Upper lobe of left lung (tissue), 6 donors: ENCODE measurements at regions not wholly inside any gene's neighbourhood (a gene's known extent, or its start where the extent isn't known, plus 50 kb on each side); places are given as distances from the start of the nearest gene placed in this dataset.

Source experiments
- ATAC-seq, 2 donors: fragments of 200-7000 bp; cut with Tn5 transposase; one replicate each; pipeline ENCODE4 v1.9.1; 2022; ENCODE audit warnings: mild to moderate bottlenecking in 2 of 2, moderate library complexity in 2 of 2; ENCODE audit not compliant: low FRiP score in 2 of 2
- DNase-seq, 2 donors: peaks; one replicate each; pipeline ENCODE4 v3.0.0-alpha.2; 2019 to 2020
- H3K27ac ChIP-seq, 4 donors: fragments of 200-600 bp; sonication (generic); one replicate each; pipeline ENCODE4 v1.5.1; 2016 to 2019
- H3K27me3 ChIP-seq, 4 donors: fragments of 200-600 bp; sonication (generic); one replicate each; pipeline ENCODE4 v1.5.1; 2017 to 2019
- H3K36me3 ChIP-seq, 4 donors: fragments of 200-600 bp; sonication (generic); one replicate each; pipeline ENCODE4 v1.5.1; 2016 to 2019
- H3K4me1 ChIP-seq, 4 donors: fragments of 200-600 bp; sonication (generic); one replicate each; pipeline ENCODE4 v1.5.1; 2018 to 2019
- H3K4me3 ChIP-seq, 4 donors: fragments of 200-600 bp; sonication (generic); one replicate each; pipeline ENCODE4 v1.5.1; 2017 to 2019; ENCODE audit warnings: mild to moderate bottlenecking in 2 of 4, moderate library complexity in 1 of 4
- H3K9me3 ChIP-seq, 4 donors: fragments of 200-600 bp; sonication (generic); one replicate each; pipeline ENCODE4 v1.5.1; 2018 to 2019
- EP300 ChIP-seq, 4 donors: sonication (generic); formaldehyde crosslinking; IDR thresholded peaks; one replicate each; pipeline ENCODE4 v1.5.1; 2017; ENCODE audit warnings: antibody characterized with exemption in 4 of 4, control low read depth in 2 of 4
- POLR2A ChIP-seq, 4 donors: fragments of 450-650 bp; IDR thresholded peaks; one replicate each; pipeline ENCODE4 v1.5.1; 2016 to 2017; ENCODE audit warnings: antibody characterized with exemption in 4 of 4, mild to moderate bottlenecking in 2 of 4
- POLR2AphosphoS5 ChIP-seq, 2 donors: sonication (generic); formaldehyde crosslinking; IDR thresholded peaks; one replicate each; pipeline ENCODE4 v1.5.1; 2017; ENCODE audit warnings: antibody characterized with exemption in 2 of 2
- WGBS, 2 donors: methylation state at CpG; one replicate each; pipeline ENCODE4 v1.1.5; 2017 to 2018; 5-methylcytosine and 5-hydroxymethylcytosine counted together
- TF ChIP-seq, protein P1 (sequence below), 6 experiments: fragments of 450-650 bp in 4 of 6; fragments of 200-600 bp in 2 of 6; sonication (generic) in 2 of 6; IDR thresholded peaks; one replicate each; pipeline ENCODE4 v1.5.1; 2016 to 2019; ENCODE audit warnings: antibody characterized with exemption in 6 of 6
- donor health status: DM: no; HTN: no; CAD: no; lungs with moderate emphysema.
- donor health status: DM: no; HTN: yes; CAD: no; lungs with severe emphysema.

DNA sequence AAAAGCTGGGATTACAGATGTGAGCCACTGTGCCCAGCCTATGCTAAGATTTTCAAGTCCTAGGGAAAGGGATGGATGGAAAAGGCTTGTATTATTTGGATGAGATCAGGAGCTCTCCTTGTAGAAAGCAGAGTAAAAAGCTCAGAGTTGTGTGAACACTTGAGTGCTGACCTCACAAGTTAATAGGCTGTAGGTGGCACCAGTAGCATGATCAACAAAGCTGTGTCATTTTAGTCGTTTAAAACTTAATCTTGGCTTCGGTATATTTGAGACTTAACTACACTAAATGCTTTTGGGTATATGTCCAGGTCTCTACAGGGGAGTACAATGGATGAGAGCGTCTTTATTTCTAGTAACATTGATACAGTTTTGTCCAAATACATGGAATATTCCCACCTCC, 264.2 kb downstream of the TMEM38B start:
- TF ChIP-seq EP300 (IDR thresholded peaks at IDR 0.05) (no peak), POLR2AphosphoS5 (IDR thresholded peaks at IDR 0.05) (no peak), POLR2A (IDR thresholded peaks at IDR 0.05) (no peak)
- Histone ChIP-seq H3K36me3 (no peaks in the 10 kb centered on the region), H3K9me3 (no peaks in the 10 kb centered on the region), H3K27ac (no peak overlapping the region), H3K4me3 (no peak overlapping the region), H3K4me1 (no peaks in the 10 kb centered on the region), H3K27me3 (no peaks in the 10 kb centered on the region)
- ATAC-seq (no peak), DNase-seq (no peak)
- 85 to 87% methylated on average over 3 of the region's 3 CpGs for WGBS, 2 donors

GRCh38 chr9:105959531-105959930, 265.2 kb downstream of the TMEM38B start:
- WGBS, 2 donors: 41 to 45% methylated on average over 3 of the region's 3 CpGs
- H3K4me3 ChIP-seq: no peak overlapping the region
- TF ChIP-seq POLR2A (IDR thresholded peaks at IDR 0.05) (no peak), EP300 (IDR thresholded peaks at IDR 0.05) (no peak), POLR2AphosphoS5 (IDR thresholded peaks at IDR 0.05) (no peak)
- TF ChIP-seq, protein P1, sequence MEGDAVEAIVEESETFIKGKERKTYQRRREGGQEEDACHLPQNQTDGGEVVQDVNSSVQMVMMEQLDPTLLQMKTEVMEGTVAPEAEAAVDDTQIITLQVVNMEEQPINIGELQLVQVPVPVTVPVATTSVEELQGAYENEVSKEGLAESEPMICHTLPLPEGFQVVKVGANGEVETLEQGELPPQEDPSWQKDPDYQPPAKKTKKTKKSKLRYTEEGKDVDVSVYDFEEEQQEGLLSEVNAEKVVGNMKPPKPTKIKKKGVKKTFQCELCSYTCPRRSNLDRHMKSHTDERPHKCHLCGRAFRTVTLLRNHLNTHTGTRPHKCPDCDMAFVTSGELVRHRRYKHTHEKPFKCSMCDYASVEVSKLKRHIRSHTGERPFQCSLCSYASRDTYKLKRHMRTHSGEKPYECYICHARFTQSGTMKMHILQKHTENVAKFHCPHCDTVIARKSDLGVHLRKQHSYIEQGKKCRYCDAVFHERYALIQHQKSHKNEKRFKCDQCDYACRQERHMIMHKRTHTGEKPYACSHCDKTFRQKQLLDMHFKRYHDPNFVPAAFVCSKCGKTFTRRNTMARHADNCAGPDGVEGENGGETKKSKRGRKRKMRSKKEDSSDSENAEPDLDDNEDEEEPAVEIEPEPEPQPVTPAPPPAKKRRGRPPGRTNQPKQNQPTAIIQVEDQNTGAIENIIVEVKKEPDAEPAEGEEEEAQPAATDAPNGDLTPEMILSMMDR (IDR thresholded peaks at IDR 0.05): no peak
- DNase-seq (no peak), ATAC-seq (no peak)
- no peaks in the 10 kb centered on the region for H3K36me3 ChIP-seq
- H3K27me3 ChIP-seq: no peaks in the 10 kb centered on the region
- no peak overlapping the region for H3K27ac ChIP-seq
- H3K9me3 ChIP-seq: no peaks in the 10 kb centered on the region
- H3K4me1 ChIP-seq: no peaks in the 10 kb centered on the region

DNA sequence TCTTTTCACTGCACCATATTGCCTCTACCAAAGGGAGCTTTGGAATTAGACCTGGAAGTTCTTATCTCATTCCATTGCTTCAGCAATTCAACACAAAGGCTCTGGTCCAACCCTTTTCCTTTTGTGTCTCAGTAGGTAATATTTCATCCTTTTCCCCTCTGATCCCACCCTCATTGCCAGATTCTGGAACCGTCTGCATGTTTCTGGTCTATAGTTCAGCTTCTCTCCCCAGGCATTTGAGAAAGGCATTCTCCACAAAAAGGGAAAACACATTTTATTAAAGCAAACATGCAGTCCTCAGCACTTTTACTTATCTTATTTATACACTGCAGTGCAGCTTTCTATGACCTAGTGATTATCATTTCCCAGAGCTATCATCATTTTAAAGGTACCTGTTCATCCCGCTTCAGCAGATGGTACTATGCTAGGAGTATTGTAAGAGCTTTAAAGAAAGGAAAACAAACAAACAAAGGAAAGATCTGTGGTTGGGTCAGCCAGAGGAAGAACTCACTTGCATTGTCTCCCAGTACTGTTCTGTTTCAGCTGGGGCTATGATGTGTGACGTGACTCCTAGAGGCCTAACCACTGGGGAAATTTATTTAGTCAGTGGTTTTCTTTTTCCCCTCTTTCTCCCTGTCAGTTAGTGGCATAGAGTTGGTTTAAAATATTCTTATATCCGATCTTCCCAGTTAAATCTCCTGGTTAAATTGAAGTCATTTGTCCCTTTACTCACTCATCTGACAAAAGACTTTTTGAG, 269.2 kb downstream of the TMEM38B start:
- Histone ChIP-seq H3K36me3 (no peaks in the 10 kb centered on the region), H3K27me3 (no peaks in the 10 kb centered on the region), H3K4me3 (no peak overlapping the region), H3K4me1 (no peaks in the 10 kb centered on the region), H3K9me3 (no peaks in the 10 kb centered on the region), H3K27ac (no peak overlapping the region)
- no peak for TF ChIP-seq POLR2AphosphoS5 (IDR thresholded peaks at IDR 0.05)
- TF ChIP-seq, protein P1 (IDR thresholded peaks at IDR 0.05): no peak
- TF ChIP-seq EP300 (IDR thresholded peaks at IDR 0.05): no peak
- TF ChIP-seq POLR2A (IDR thresholded peaks at IDR 0.05): no peak
- no peak for DNase-seq
- 69 to 72% methylated on average over 4 of the region's 4 CpGs for WGBS, 2 donors
- no peak for ATAC-seq

DNA sequence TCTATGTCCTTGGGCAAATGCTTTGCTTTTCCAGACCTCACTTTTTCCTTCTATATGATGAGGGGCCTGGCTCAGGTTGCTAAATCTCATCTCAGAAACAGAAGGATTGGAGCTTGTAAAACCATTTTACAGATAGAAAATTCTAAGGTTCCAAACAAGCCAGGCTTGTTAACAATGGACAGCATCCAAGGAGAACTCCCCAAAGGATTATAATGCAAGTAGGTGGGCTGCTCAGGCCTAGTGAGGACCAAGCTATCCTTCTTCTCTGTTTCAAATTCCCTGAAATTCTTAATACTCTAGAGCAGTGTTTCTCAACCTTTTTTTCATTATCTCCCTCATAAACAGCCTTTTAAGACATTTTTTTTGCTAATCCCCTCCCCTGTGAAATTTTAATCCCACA, 269.8 kb downstream of the TMEM38B start:
- H3K27me3 ChIP-seq: no peaks in the 10 kb centered on the region
- H3K4me3 ChIP-seq: no peak overlapping the region
- no peaks in the 10 kb centered on the region for H3K36me3 ChIP-seq
- no peaks in the 10 kb centered on the region for H3K9me3 ChIP-seq
- no peak for DNase-seq
- no peak for ATAC-seq
- H3K4me1 ChIP-seq: no peaks in the 10 kb centered on the region
- no peak for TF ChIP-seq EP300 (IDR thresholded peaks at IDR 0.05)
- TF ChIP-seq, protein P1 (IDR thresholded peaks at IDR 0.05): no peak
- no peak for TF ChIP-seq POLR2A (IDR thresholded peaks at IDR 0.05)
- TF ChIP-seq POLR2AphosphoS5 (IDR thresholded peaks at IDR 0.05): no peak
- H3K27ac ChIP-seq: no peak overlapping the region

- WGBS, 2 donors: 70 to 81% methylated on average over 1 of the region's 1 CpG
- ATAC-seq: no peak
Observed at GRCh38 chr9:105966834-105967233, 272.5 kb downstream of the TMEM38B start.

More at GRCh38 chr9:105966834-105967233, 272.5 kb downstream of the TMEM38B start:
- Histone ChIP-seq H3K9me3 (no peaks in the 10 kb centered on the region), H3K36me3 (no peaks in the 10 kb centered on the region), H3K27me3 (no peaks in the 10 kb centered on the region), H3K27ac (no peak overlapping the region), H3K4me3 (no peak overlapping the region), H3K4me1 (no peaks in the 10 kb centered on the region)
- no peak for TF ChIP-seq EP300 (IDR thresholded peaks at IDR 0.05)
- TF ChIP-seq, protein P1 (IDR thresholded peaks at IDR 0.05): no peak
- TF ChIP-seq POLR2AphosphoS5 (IDR thresholded peaks at IDR 0.05): no peak
- no peak for DNase-seq
